Breast epithelium (tissue), 3 donors: ENCODE measurements at regions not wholly inside any gene's neighbourhood (a gene's known extent, or its start where the extent isn't known, plus 50 kb on each side); places are given as distances from the start of the nearest gene placed in this dataset.

Source experiments
- POLR2A ChIP-seq: fragments of 450-650 bp; IDR thresholded peaks from one replicate; pipeline ENCODE4 v1.6.1; 2016; ENCODE audit warnings: antibody characterized with exemption, mild to moderate bottlenecking, moderate library complexity
- POLR2AphosphoS5 ChIP-seq, 3 donors: sonication (generic); formaldehyde crosslinking; IDR thresholded peaks; one replicate each; pipeline ENCODE4 v1.6.1; 2017; ENCODE audit warnings: antibody characterized with exemption in 3 of 3
- TF ChIP-seq, protein P1 (sequence below), 3 donors: fragments of 450-650 bp; IDR thresholded peaks; one replicate each; pipeline ENCODE4 v1.5.1; 2016 to 2017; ENCODE audit warnings: antibody characterized with exemption in 3 of 3, mild to moderate bottlenecking in 3 of 3, moderate library complexity in 3 of 3

DNA sequence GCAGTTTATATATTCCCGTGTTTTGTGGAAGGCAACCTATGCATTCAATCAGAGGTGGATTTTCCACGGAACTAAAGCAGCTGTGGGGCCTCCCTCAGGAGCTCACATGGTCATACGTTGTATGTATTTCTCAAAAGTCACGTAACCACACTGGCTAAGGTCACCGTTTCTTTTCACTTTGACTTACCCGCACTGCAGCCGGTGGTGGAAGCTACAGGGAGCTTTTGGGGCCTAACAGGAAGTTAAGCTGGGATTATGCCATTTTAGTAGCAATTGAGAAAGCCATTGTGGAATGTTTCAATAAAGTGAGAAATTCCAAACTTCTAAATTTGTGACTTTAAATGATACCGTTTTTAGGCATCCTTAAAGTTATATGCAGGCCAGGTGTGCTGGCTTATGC lies 111.2 kb upstream of the KLF6 start:
- TF ChIP-seq, protein P1, sequence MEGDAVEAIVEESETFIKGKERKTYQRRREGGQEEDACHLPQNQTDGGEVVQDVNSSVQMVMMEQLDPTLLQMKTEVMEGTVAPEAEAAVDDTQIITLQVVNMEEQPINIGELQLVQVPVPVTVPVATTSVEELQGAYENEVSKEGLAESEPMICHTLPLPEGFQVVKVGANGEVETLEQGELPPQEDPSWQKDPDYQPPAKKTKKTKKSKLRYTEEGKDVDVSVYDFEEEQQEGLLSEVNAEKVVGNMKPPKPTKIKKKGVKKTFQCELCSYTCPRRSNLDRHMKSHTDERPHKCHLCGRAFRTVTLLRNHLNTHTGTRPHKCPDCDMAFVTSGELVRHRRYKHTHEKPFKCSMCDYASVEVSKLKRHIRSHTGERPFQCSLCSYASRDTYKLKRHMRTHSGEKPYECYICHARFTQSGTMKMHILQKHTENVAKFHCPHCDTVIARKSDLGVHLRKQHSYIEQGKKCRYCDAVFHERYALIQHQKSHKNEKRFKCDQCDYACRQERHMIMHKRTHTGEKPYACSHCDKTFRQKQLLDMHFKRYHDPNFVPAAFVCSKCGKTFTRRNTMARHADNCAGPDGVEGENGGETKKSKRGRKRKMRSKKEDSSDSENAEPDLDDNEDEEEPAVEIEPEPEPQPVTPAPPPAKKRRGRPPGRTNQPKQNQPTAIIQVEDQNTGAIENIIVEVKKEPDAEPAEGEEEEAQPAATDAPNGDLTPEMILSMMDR (IDR thresholded peaks at IDR 0.05) = no peak
- TF ChIP-seq POLR2AphosphoS5 (IDR thresholded peaks at IDR 0.05) = no peak
- TF ChIP-seq POLR2A = no peak
